OCI-LY7 (cell line): ENCODE measurements at regions not wholly inside any gene's neighbourhood (a gene's known extent, or its start where the extent isn't known, plus 50 kb on each side); places are given as distances from the start of the nearest gene placed in this dataset.

Source experiments
- BruUV-seq: library from RNA; stranded (reverse); fragments of 400-500 nt; replicated peaks from 2 replicates; lab custom pipeline; 2021; lab: Mats Ljungman, UMichigan
- CTCF ChIA-PET: fragments of 300-600 bp; sonication (Branson Sonifier 250); formaldehyde crosslinking; loops from one replicate; lab custom pipeline; 2022; ENCODE audit warnings: antibody characterized with exemption; ENCODE audit not compliant: unreplicated experiment; lab: Charles Lee
- POLR2A ChIA-PET: fragments of 300-600 bp; sonication (Branson Sonifier 250); formaldehyde crosslinking; loops from one replicate; lab custom pipeline; 2022; ENCODE audit warnings: antibody characterized with exemption; lab: Charles Lee
- DNase-seq: peaks from one replicate; pipeline ENCODE4 v3.0.0-alpha.2; 2015; ENCODE audit warnings: low spot score
- H2AFZ ChIP-seq: fragments of 200-600 bp; sonication (generic), shearing (Covaris generic); 2 replicates; pipeline ENCODE4 v1.6.1; 2014; ENCODE audit warnings: mild to moderate bottlenecking, antibody characterized with exemption, low read length, moderate library complexity
- H3K27ac ChIP-seq: fragments of 200-600 bp; sonication (generic); 2 replicates; pipeline ENCODE4 v1.5.1; 2014; ENCODE audit warnings: mixed run types, low read depth, mild to moderate bottlenecking, moderate library complexity, low read length, inconsistent platforms; ENCODE audit not compliant: poor library complexity, severe bottlenecking
- H3K36me3 ChIP-seq: fragments of 200-600 bp; sonication (generic); 2 replicates; pipeline ENCODE4 v1.6.1; 2014; ENCODE audit warnings: mild to moderate bottlenecking, antibody characterized with exemption, low read length, moderate library complexity, mixed read lengths; ENCODE audit not compliant: insufficient read depth
- H3K4me1 ChIP-seq: fragments of 200-600 bp; sonication (generic); 2 replicates; pipeline ENCODE4 v1.5.1; 2014; ENCODE audit warnings: mild to moderate bottlenecking, low read length; ENCODE audit not compliant: insufficient read depth, poor library complexity, severe bottlenecking
- H3K4me2 ChIP-seq: fragments of 200-600 bp; sonication (generic); 2 replicates; pipeline ENCODE4 v1.6.1; 2014; ENCODE audit warnings: mild to moderate bottlenecking, low read length
- H3K4me3 ChIP-seq: fragments of 200-600 bp; sonication (generic); 2 replicates; pipeline ENCODE4 v1.5.1; 2014; ENCODE audit warnings: mild to moderate bottlenecking, low read depth, low read length; ENCODE audit not compliant: poor library complexity, severe bottlenecking
- H3K79me2 ChIP-seq: fragments of 200-600 bp; sonication (generic); 2 replicates; pipeline ENCODE4 v1.6.1; 2016; ENCODE audit warnings: low read depth, mild to moderate bottlenecking, low read length, moderate library complexity, mixed read lengths; ENCODE audit not compliant: insufficient read depth
- H3K9me2 ChIP-seq: fragments of 200-600 bp; sonication (generic); 2 replicates; pipeline ENCODE4 v1.6.1; 2016; ENCODE audit warnings: mild to moderate bottlenecking, low read length, mixed read lengths; ENCODE audit not compliant: insufficient read depth
- H3K9me3 ChIP-seq: fragments of 200-600 bp; sonication (generic); 2 replicates; pipeline ENCODE4 v1.6.1; 2014; ENCODE audit warnings: mild to moderate bottlenecking, mixed run types, low read length, mixed read lengths
- H4K20me1 ChIP-seq: fragments of 200-600 bp; sonication (generic); 2 replicates; pipeline ENCODE4 v1.6.1; 2014; ENCODE audit warnings: mild to moderate bottlenecking, antibody characterized with exemption, low read length, moderate library complexity, mixed read lengths; ENCODE audit not compliant: insufficient read depth
- CTCF ChIP-seq: fragments of 200-600 bp; sonication (generic); conservative IDR thresholded peaks from 2 replicates; pipeline ENCODE4 v1.5.1; 2014; ENCODE audit warnings: mild to moderate bottlenecking, antibody characterized with exemption, low read length, moderate library complexity, mixed read lengths
- EZH2phosphoT487 ChIP-seq: fragments of 200-600 bp; sonication (generic); IDR thresholded peaks from 2 replicates; pipeline ENCODE4 v1.6.1; 2018; ENCODE audit warnings: low read depth, borderline replicate concordance, mild to moderate bottlenecking, mixed run types, antibody characterized with exemption, low read length, moderate library complexity, mixed read lengths
- intact Hi-C: fragments of 100-400 bp; cut with micrococcal nuclease; formaldehyde crosslinking; loops from one replicate; pipeline ENCODE4 v1.10.0; 2022; ENCODE audit not compliant: unreplicated experiment

GRCh38 chr7:120169996-120170783, 102.8 kb upstream of the KCND2 start:
- H3K79me2 ChIP-seq: no peaks in the 10 kb centered on the region
- no peaks in the 10 kb centered on the region for H3K9me3 ChIP-seq
- no peak overlapping the region for H3K4me2 ChIP-seq
- no peak overlapping the region for H3K4me3 ChIP-seq
- no peak overlapping the region for H3K27ac ChIP-seq
- no TSS peak for BruUV-seq
- H4K20me1 ChIP-seq: no peaks in the 10 kb centered on the region
- ChIA-PET POLR2A (interaction anchor here (0.9 to 1.5 kb wide), 2 partner anchors 15 to 20 kb away, joined by 3 to 4 read pairs; no protein-coding TSS in a partner anchor), CTCF (no interaction called here)
- no peaks in the 10 kb centered on the region for H3K36me3 ChIP-seq
- no peak overlapping the region for H2AFZ ChIP-seq
- H3K9me2 ChIP-seq: no peaks in the 10 kb centered on the region
- TF ChIP-seq EZH2phosphoT487 (no peak), CTCF (no peak)
- no peaks in the 10 kb centered on the region for H3K4me1 ChIP-seq
- intact Hi-C loops: no loop called here
- DNase-seq: no peak

DNA sequence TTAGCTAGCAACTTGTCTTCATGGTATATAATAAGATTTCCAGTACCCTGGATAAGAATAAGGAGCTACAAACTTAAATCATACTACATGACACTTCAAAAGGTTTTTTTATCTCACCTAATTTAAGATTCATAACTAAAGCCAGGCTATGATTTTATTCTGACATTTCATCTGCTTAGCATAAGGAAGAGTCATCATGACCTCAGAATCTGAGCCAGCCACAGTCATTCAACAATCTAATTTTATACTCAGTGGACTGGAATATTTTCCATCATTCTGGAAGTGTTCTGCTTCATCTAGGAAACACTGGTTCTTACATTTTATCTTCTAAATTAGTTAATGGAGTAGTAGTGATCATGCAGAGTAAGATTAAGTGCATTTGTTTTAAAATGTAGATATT, 102.1 kb upstream of the KCND2 start:
- Histone ChIP-seq H2AFZ (no peak overlapping the region), H3K79me2 (no peaks in the 10 kb centered on the region), H4K20me1 (no peaks in the 10 kb centered on the region), H3K4me2 (no peak overlapping the region), H3K4me3 (no peak overlapping the region), H3K27ac (no peak overlapping the region), H3K9me2 (no peaks in the 10 kb centered on the region), H3K4me1 (no peaks in the 10 kb centered on the region), H3K36me3 (no peaks in the 10 kb centered on the region), H3K9me3 (no peaks in the 10 kb centered on the region)
- CTCF ChIA-PET: no interaction called here
- intact Hi-C loops: no loop called here
- BruUV-seq: no TSS peak
- POLR2A ChIA-PET: interaction anchor here (0.9 to 1.5 kb wide), 2 partner anchors 14 to 19 kb away, joined by 3 to 4 read pairs; no protein-coding TSS in a partner anchor
- TF ChIP-seq CTCF: no peak
- no peak for TF ChIP-seq EZH2phosphoT487
- DNase-seq: no peak

DNA sequence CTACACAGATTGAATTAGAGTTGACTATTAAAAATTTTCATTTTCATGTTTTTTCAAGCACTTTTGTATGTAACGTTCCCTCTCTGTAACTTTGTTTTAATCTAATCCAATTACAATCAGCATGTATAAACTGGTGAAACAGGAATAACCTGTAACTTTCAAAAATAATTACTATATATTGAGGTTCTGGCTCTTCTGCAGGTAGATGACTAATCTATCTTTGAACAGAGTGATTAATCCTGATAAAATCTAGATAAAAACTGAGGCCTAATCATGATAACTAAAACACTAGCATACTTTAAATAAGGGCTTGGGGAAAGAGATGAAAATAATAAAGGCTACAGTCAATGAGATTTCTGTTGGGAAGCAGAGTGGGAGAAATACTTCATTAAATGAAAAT, 101.6 kb upstream of the KCND2 start:
- Histone ChIP-seq H4K20me1 (no peaks in the 10 kb centered on the region), H3K9me3 (no peaks in the 10 kb centered on the region), H2AFZ (no peak overlapping the region), H3K4me2 (no peak overlapping the region), H3K9me2 (no peaks in the 10 kb centered on the region), H3K27ac (no peak overlapping the region), H3K79me2 (no peaks in the 10 kb centered on the region), H3K4me3 (no peak overlapping the region), H3K4me1 (no peaks in the 10 kb centered on the region), H3K36me3 (no peaks in the 10 kb centered on the region)
- ChIA-PET CTCF (no interaction called here), POLR2A (interaction anchor here (0.7 kb wide), 1 partner anchor 39 kb away, joined by 3 read pairs; no protein-coding TSS in a partner anchor)
- DNase-seq: no peak
- intact Hi-C loops: no loop called here
- no peak for TF ChIP-seq CTCF
- no peak for TF ChIP-seq EZH2phosphoT487
- no TSS peak for BruUV-seq
